ENCODE measurements at regions not wholly inside any gene's neighbourhood (a gene's known extent, or its start where the extent isn't known, plus 50 kb on each side); places are given as distances from the start of the nearest gene placed in this dataset.

DNA sequence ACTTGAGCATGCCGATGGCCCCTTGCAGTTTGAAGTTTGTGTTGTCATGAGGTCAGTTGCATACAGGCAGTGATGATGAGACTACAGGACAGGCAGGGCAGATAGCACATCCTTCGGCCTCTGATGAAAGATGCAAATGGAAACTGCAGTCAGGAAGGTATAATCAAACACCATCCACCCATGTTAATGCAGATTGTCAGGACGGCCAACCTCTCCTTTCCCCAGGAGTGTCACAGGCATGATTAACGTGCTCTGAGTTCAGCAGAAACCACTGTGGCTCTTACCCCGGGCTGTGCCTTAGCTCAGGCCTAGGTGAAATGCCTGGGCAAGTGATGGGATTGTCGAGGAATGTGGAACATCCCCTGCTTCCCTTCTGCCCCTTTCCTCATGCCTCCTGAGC lies 893.5 kb upstream of the RBFOX1 start:
- peaks cover 0 to 21% (median under 1%) of the 10 kb centered on the region in 8 donors for H3K9me3 ChIP-seq
- no peak for DNase-seq
- WGBS, 5 donors: 59 to 82% (median 68%) methylated on average over 3 to 6 of the region's 6 CpGs
- no peak overlapping the region for H3K4me3 ChIP-seq
- no peak overlapping the region for H3K27ac ChIP-seq
- TF ChIP-seq, protein P1, sequence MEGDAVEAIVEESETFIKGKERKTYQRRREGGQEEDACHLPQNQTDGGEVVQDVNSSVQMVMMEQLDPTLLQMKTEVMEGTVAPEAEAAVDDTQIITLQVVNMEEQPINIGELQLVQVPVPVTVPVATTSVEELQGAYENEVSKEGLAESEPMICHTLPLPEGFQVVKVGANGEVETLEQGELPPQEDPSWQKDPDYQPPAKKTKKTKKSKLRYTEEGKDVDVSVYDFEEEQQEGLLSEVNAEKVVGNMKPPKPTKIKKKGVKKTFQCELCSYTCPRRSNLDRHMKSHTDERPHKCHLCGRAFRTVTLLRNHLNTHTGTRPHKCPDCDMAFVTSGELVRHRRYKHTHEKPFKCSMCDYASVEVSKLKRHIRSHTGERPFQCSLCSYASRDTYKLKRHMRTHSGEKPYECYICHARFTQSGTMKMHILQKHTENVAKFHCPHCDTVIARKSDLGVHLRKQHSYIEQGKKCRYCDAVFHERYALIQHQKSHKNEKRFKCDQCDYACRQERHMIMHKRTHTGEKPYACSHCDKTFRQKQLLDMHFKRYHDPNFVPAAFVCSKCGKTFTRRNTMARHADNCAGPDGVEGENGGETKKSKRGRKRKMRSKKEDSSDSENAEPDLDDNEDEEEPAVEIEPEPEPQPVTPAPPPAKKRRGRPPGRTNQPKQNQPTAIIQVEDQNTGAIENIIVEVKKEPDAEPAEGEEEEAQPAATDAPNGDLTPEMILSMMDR (IDR thresholded peaks at IDR 0.05 in 8 of 11, conservative IDR thresholded peaks at IDR 0.05 in 3 of 11): no peak
- TF ChIP-seq POLR2A (IDR thresholded peaks at IDR 0.05) (no peak), POLR2AphosphoS5 (IDR thresholded peaks at IDR 0.05) (no peak)
- H3K4me1 ChIP-seq: no peaks in the 10 kb centered on the region
- intact Hi-C loops (cut with DNase I; ENCODE audit: low total_unique reads): no loop called here
- no peaks in the 10 kb centered on the region for H3K36me3 ChIP-seq
- no peaks in the 10 kb centered on the region for H3K27me3 ChIP-seq (replicated peaks in 1 of 7)

DNA sequence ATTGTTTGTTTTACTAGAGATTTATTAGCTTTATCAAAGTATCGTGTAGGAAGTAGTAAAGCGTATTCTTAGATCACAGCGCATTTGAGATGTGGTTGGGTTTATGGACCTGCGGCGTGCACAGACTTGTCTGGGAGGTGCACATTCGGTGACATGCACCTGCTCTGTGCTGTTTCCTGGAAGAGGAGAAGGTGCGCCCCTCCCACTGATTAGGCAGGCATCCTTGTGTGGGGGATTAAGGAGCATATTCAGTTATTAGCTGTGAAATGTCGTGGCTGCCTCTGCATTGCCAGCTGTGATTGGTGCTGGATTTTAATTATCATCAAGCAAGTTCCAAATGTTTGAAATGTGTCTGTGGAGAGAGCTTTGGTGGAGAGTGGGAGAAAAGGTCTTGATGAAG lies 903.8 kb upstream of the RBFOX1 start:
- no peak for DNase-seq
- H3K4me1 ChIP-seq: no peaks in the 10 kb centered on the region
- 77 to 90% (median 87%) methylated on average over 8 of the region's 8 CpGs for WGBS, 5 donors
- no peaks in the 10 kb centered on the region for H3K27me3 ChIP-seq (replicated peaks in 1 of 7)
- H3K9me3 ChIP-seq: peaks cover 0 to 7% (median under 1%) of the 10 kb centered on the region in 8 donors
- no peaks in the 10 kb centered on the region for H3K36me3 ChIP-seq
- TF ChIP-seq POLR2AphosphoS5 (IDR thresholded peaks at IDR 0.05) (no peak), POLR2A (IDR thresholded peaks at IDR 0.05) (no peak)
- TF ChIP-seq, protein P1 (IDR thresholded peaks at IDR 0.05 in 8 of 11, conservative IDR thresholded peaks at IDR 0.05 in 3 of 11): no peak
- no peak overlapping the region for H3K27ac ChIP-seq
- H3K4me3 ChIP-seq: no peak overlapping the region
- intact Hi-C loops (cut with DNase I; ENCODE audit: low total_unique reads): no loop called here

DNA sequence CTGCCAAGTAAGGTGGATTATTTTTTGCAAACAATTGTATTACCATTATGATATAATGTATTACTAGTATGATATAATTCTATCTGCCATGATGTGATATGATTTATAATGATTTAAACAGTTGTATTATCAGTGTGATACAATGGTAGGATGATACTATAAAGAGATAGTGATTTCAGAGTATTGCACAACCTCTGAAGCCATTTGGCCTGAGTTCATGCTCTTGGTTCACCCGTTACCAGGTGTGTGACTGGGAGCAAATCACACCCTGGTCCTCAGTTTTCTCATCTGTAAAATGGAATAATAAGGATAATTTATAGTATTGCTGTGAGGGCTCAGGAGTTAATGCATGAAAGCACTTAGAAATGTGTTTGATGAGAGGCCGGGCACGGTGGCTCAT lies 905.0 kb upstream of the RBFOX1 start:
- Histone ChIP-seq H3K4me3 (no peak overlapping the region), H3K4me1 (no peaks in the 10 kb centered on the region), H3K36me3 (no peaks in the 10 kb centered on the region), H3K27me3 (replicated peaks in 1 of 7) (no peaks in the 10 kb centered on the region), H3K9me3 (peaks cover 0 to 15% (median 6%) of the 10 kb centered on the region in 8 donors), H3K27ac (no peak overlapping the region)
- 74 to 90% (median 78%) methylated on average over 3 of the region's 3 CpGs for WGBS, 5 donors
- no peak for DNase-seq
- intact Hi-C loops (cut with DNase I; ENCODE audit: low total_unique reads): no loop called here
- TF ChIP-seq POLR2A (IDR thresholded peaks at IDR 0.05) (no peak), POLR2AphosphoS5 (IDR thresholded peaks at IDR 0.05) (no peak)
- TF ChIP-seq, protein P1 (IDR thresholded peaks at IDR 0.05 in 8 of 11, conservative IDR thresholded peaks at IDR 0.05 in 3 of 11): no peak

DNA sequence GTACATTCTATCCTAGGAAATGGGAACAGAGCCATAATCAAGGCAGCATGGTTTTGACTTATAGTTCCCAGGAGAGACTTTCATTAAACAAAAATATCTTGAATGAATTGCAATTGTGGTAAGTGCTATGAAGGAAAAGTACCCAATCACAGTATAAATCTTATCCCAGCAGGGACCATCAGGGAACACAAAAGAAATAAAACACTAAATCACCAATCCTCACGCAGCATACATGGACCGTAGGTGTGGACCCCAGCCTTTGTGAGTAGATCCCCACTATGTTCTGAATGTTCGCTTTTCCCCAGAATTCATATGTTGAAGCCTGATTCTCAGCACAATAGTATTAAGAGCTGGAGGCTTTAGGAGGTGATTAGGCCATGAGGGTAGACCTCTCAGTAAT lies 925.0 kb upstream of the RBFOX1 start:
- Histone ChIP-seq H3K4me3 (no peak overlapping the region), H3K27me3 (replicated peaks in 1 of 7) (no peaks in the 10 kb centered on the region), H3K4me1 (no peaks in the 10 kb centered on the region), H3K27ac (no peak overlapping the region), H3K36me3 (no peaks in the 10 kb centered on the region), H3K9me3 (peaks cover 0 to 14% (median 4%) of the 10 kb centered on the region in 8 donors)
- no peak for DNase-seq
- intact Hi-C loops (cut with DNase I; ENCODE audit: low total_unique reads): no loop called here
- TF ChIP-seq, protein P1 (IDR thresholded peaks at IDR 0.05 in 8 of 11, conservative IDR thresholded peaks at IDR 0.05 in 3 of 11): no peak
- TF ChIP-seq POLR2AphosphoS5 (IDR thresholded peaks at IDR 0.05) (no peak), POLR2A (IDR thresholded peaks at IDR 0.05) (no peak)
- 92 to 99% (median 92%) methylated on average over 3 of the region's 3 CpGs for WGBS, 5 donors
